HFFc6 (cell line): ENCODE measurements at regions not wholly inside any gene's neighbourhood (a gene's known extent, or its start where the extent isn't known, plus 50 kb on each side); places are given as distances from the start of the nearest gene placed in this dataset.
"Not testable (repeated sequence)": the region's sequence is repeated elsewhere in the genome, so short reads cannot be mapped to it uniquely, and the experiment has no call there.

Experiments
- DNase-seq: peaks from one replicate; pipeline ENCODE4 v3.0.0-alpha.2; 2018
- H3K27ac Mint-ChIP-seq: 2 replicates; pipeline ENCODE4 v1.8.0; 2020; ENCODE audit warnings: mild to moderate bottlenecking, mixed read lengths
- H3K27me3 Mint-ChIP-seq: 2 replicates; pipeline ENCODE4 v1.8.0; 2021; ENCODE audit warnings: mild to moderate bottlenecking, moderate library complexity, mixed read lengths; ENCODE audit not compliant: insufficient read depth
- H3K36me3 Mint-ChIP-seq: 2 replicates; pipeline ENCODE4 v1.8.0; 2021; ENCODE audit warnings: low read depth, mixed read lengths
- H3K4me1 Mint-ChIP-seq: 2 replicates; pipeline ENCODE4 v1.8.0; 2020; ENCODE audit warnings: low read depth, mixed read lengths
- H3K4me3 Mint-ChIP-seq: 2 replicates; pipeline ENCODE4 v1.8.0; 2020; ENCODE audit warnings: mild to moderate bottlenecking, moderate library complexity, mixed read lengths
- H3K9me3 Mint-ChIP-seq: 2 replicates; pipeline ENCODE4 v1.8.0; 2020; ENCODE audit warnings: mild to moderate bottlenecking, mixed read lengths
- TF ChIP-seq, protein P1 (sequence below): fragments of 200-600 bp; sonication (generic); IDR thresholded peaks from 2 replicates; pipeline ENCODE4 v1.5.0; 2021; ENCODE audit warnings: antibody characterized with exemption, mild to moderate bottlenecking

- Mint-ChIP-seq H3K27ac (no peak overlapping the region), H3K4me1 (no peaks in the 10 kb centered on the region), H3K36me3 (no peaks in the 10 kb centered on the region), H3K27me3 (peaks cover 2% of the 10 kb centered on the region; the same call in 1 of the 2 replicates), H3K4me3 (no peak overlapping the region), H3K9me3 (peaks cover 3% of the 10 kb centered on the region)
- TF ChIP-seq, protein P1, sequence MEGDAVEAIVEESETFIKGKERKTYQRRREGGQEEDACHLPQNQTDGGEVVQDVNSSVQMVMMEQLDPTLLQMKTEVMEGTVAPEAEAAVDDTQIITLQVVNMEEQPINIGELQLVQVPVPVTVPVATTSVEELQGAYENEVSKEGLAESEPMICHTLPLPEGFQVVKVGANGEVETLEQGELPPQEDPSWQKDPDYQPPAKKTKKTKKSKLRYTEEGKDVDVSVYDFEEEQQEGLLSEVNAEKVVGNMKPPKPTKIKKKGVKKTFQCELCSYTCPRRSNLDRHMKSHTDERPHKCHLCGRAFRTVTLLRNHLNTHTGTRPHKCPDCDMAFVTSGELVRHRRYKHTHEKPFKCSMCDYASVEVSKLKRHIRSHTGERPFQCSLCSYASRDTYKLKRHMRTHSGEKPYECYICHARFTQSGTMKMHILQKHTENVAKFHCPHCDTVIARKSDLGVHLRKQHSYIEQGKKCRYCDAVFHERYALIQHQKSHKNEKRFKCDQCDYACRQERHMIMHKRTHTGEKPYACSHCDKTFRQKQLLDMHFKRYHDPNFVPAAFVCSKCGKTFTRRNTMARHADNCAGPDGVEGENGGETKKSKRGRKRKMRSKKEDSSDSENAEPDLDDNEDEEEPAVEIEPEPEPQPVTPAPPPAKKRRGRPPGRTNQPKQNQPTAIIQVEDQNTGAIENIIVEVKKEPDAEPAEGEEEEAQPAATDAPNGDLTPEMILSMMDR = no peak
- DNase-seq = no peak
These were observed 208.1 kb downstream of the MEMO1 start for GRCh38 chr2:31802711-31803110.

DNA sequence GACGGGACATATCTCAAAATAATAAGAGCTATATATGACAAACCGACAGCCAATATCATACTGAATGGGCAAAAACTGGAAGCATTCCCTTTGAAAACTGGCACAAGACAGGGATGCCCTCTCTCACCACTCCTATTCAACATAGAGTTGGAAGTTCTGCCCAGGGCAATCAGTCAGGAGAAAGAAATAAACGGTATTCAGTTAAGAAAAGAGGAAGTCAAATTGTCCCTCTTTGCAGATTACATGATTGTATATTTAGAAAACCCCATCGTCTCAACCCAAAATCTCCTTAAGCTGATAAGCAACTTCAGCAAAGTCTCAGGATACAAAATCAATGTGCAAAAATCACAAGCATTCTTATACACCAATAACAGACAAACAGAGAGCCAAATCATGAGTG is 211.5 kb downstream of the MEMO1 start:
- H3K4me3 Mint-ChIP-seq, H3K36me3 Mint-ChIP-seq, H3K9me3 Mint-ChIP-seq, DNase-seq, H3K27ac Mint-ChIP-seq, H3K4me1 Mint-ChIP-seq, H3K27me3 Mint-ChIP-seq: not testable (repeated sequence)

DNA sequence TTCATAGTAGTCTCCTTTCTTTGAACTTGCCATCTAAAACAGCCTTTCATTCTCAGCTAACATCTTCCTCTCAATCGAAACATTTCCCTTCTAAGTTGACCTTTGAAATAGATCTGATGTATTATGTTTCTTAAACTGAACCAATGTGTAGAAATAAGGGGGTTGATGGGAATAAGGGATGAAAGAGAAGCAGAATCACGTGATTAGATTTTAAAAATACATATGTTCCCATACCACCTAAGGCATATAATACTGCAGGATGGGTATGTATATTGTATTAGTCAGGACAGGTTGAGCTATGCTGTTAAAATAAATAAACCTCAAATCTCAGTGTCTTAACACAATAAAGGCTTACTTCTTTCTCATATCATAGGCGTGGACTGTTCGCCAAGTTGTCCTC is 207.5 kb upstream of the SRD5A2 start:
- H3K4me1 Mint-ChIP-seq = no peaks in the 10 kb centered on the region
- no peak overlapping the region for H3K4me3 Mint-ChIP-seq
- peaks cover 1% of the 10 kb centered on the region for H3K27me3 Mint-ChIP-seq
- no peak for DNase-seq
- no peak overlapping the region for H3K27ac Mint-ChIP-seq
- no peaks in the 10 kb centered on the region for H3K36me3 Mint-ChIP-seq
- TF ChIP-seq, protein P1 = no peak
- H3K9me3 Mint-ChIP-seq = 0 out of 2 replicates have a peak, but pooled peaks cover 4% of the 10 kb centered on the region

DNA sequence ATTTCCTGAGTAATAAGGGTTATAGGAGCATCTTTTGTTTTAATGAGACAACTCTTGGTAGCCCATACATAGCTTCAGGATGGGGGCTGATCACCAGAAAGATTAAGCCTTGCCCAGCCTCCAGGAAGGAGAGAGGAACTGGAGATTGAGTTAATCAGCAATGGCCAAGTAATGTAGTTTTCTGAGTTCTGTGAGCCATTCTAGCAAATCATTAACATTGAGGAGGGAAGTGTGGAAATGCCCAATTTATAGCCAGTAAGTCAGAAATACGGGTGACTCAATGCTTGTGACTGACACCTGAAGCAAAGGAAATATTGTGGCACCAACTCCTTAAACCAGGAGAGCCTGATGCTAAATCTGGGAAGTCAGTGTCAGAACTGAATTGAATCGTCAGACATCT is 205.1 kb upstream of the SRD5A2 start:
- Mint-ChIP-seq H3K4me1 (no peaks in the 10 kb centered on the region), H3K4me3 (no peak overlapping the region), H3K36me3 (no peaks in the 10 kb centered on the region), H3K27me3 (peaks cover 1% of the 10 kb centered on the region), H3K9me3 (0 out of 2 replicates have a peak, but pooled peaks cover 4% of the 10 kb centered on the region), H3K27ac (no peak overlapping the region)
- TF ChIP-seq, protein P1 = no peak
- no peak for DNase-seq

DNA sequence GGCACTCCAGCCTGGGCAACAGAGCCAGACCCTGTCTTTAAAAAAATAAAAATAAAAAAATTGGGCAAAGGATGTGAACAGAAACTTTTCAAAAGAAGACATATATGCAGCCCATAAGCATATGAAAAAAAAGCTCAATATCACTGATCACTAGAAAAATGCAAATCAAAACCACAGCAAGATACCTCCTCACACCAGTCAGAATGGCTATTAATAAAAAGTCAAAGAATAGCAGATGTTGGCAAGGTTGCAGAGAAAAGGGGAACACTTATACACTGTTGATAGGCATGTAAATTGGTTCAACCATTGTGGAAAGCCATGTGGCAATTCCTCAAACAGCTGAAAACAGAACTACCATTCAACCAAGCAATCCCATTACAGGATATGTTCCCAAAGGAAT is 204.1 kb upstream of the SRD5A2 start:
- no peak for DNase-seq
- Mint-ChIP-seq H3K36me3 (no peaks in the 10 kb centered on the region), H3K9me3 (0 out of 2 replicates have a peak, but pooled peaks cover 4% of the 10 kb centered on the region), H3K4me1 (no peaks in the 10 kb centered on the region), H3K4me3 (no peak overlapping the region), H3K27ac (no peak overlapping the region), H3K27me3 (peaks cover 1% of the 10 kb centered on the region; the same call in 1 of the 2 replicates)
- TF ChIP-seq, protein P1 = no peak

DNA sequence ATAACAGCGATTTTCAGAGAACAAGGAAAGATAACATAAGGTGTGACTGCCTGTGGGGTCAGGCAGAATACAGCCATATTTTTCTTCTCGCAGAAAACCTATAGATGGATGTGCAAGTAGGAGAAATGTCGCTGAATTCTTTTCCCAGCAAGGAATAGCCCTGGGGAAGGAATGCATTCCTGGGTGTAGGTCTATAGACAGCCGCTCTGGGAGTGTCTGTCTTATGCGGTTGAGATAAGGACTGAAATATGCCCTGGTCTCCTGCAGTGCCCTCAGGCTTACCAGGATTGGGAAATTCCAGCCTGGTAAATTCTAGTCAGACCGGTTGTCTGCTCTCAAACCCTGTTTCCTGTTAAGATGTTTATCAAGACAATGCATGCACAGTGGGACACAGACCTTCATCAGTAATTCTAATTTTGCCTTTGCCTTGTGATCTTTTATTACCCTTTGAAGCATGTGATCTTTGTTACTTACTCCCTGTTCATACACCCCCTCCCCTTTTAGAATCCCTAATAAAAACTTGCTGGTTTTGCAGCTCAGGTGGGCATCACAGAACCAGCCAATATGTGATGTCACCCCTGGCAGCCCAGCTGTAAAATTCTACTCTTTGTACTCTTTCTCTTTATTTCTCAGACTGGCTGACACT is 202.8 kb upstream of the SRD5A2 start:
- H3K27me3 Mint-ChIP-seq, H3K4me3 Mint-ChIP-seq, H3K27ac Mint-ChIP-seq, H3K36me3 Mint-ChIP-seq, H3K4me1 Mint-ChIP-seq, H3K9me3 Mint-ChIP-seq: not testable (repeated sequence)
- DNase-seq = peak; percentile 3
